ENCODE measurements at regions not wholly inside any gene's neighbourhood (a gene's known extent, or its start where the extent isn't known, plus 50 kb on each side); places are given as distances from the start of the nearest gene placed in this dataset.

GRCh38 chr13:62084728-62085127 is 669.1 kb upstream of the PCDH20 start (continued):
- TF ChIP-seq ATF6 (CRISPR knock-in tag; conservative IDR thresholded peaks at IDR 0.05) (no peak), ZFY (CRISPR knock-in tag; IDR thresholded peaks at IDR 0.05) (no peak)

GRCh38 chr13:62067821-62068220 is 652.2 kb upstream of the PCDH20 start:
- ChIA-PET POLR2A (no interaction called here), CTCF (ENCODE audit: low intra/inter-chr PET ratio, low total read pairs) (no interaction called here)
- no peak overlapping the region for H3K4me2 ChIP-seq (ENCODE audit: low read depth, low read length)
- intact Hi-C loops (cut with micrococcal nuclease; ENCODE audit: unreplicated experiment) (no loop called here), in situ Hi-C loops (cut with HindIII; ENCODE audit: extremely low pct_ligation_motif_present, low pct_unique_long_range_greater_than_20kb) (no loop called here)
- no peak overlapping the region for H2AFZ ChIP-seq (ENCODE audit: low read length)
- ATAC-seq (no peak), DNase-seq (ENCODE audit: low spot score) (no peak), FAIRE-seq (no peak)
- H3K4me3 ChIP-seq (replicated peaks in 1 of 3; ENCODE audit: insufficient read depth in 1 of 3, low read depth in 2 of 3, low read length in 3 of 3) = no peak overlapping the region
- no peaks in the 10 kb centered on the region for H3K27me3 ChIP-seq (ENCODE audit: control insufficient read depth in 1 of 2, insufficient read depth in 2 of 2, low read length in 2 of 2)
- no peaks in the 10 kb centered on the region for H4K20me1 ChIP-seq (ENCODE audit: insufficient read depth, low read length)
- H3K9ac ChIP-seq (ENCODE audit: insufficient read depth, low read depth, low read length) = no peak overlapping the region
- 1% methylated on average over 4 of the region's 4 CpGs for WGBS (ENCODE audit: low lambda C conversion rate)
- no peaks in the 10 kb centered on the region for H3K4me1 ChIP-seq (ENCODE audit: insufficient read depth, low read length)
- H3K9me3 ChIP-seq (ENCODE audit: low read length) = no peaks in the 10 kb centered on the region
- no peaks in the 10 kb centered on the region for H3K36me3 ChIP-seq (replicated peaks in 1 of 2; ENCODE audit: control insufficient read depth in 1 of 2, insufficient read depth in 2 of 2, low read length in 2 of 2)
- no peak overlapping the region for H3K27ac ChIP-seq (ENCODE audit: extremely low read length, insufficient read depth, low read length)
- BruUV-seq (replicated peaks) = no TSS peak
- no peaks in the 10 kb centered on the region for H3K79me2 ChIP-seq (ENCODE audit: insufficient read depth, low read length)
- TF ChIP-seq ZBTB46 (CRISPR knock-in tag; IDR thresholded peaks at IDR 0.05; ENCODE audit: borderline replicate concordance) (no peak), ZBTB20 (CRISPR knock-in tag; IDR thresholded peaks at IDR 0.05; ENCODE audit: borderline replicate concordance, low read depth) (no peak), KLF12 (CRISPR knock-in tag; IDR thresholded peaks at IDR 0.05; ENCODE audit: borderline replicate concordance) (no peak), STAG1 (CRISPR knock-in tag; IDR thresholded peaks at IDR 0.05) (no peak), PBX2 (CRISPR knock-in tag; IDR thresholded peaks at IDR 0.05) (no peak), PHF20 (CRISPR knock-in tag; IDR thresholded peaks at IDR 0.05) (no peak), ZNF800 (CRISPR knock-in tag; IDR thresholded peaks at IDR 0.05) (no peak), ZNF275 (CRISPR knock-in tag; IDR thresholded peaks at IDR 0.05; ENCODE audit: borderline replicate concordance) (no peak), KLF16 (CRISPR knock-in tag; IDR thresholded peaks at IDR 0.05) (no peak)
